GM23248 (cell line): ENCODE measurements at regions not wholly inside any gene's neighbourhood (a gene's known extent, or its start where the extent isn't known, plus 50 kb on each side); places are given as distances from the start of the nearest gene placed in this dataset.

Experiments
- DNase-seq: peaks from one replicate; pipeline ENCODE4 v3.0.0-alpha.2; 2015
- H2AFZ ChIP-seq: fragments of 200-600 bp; sonication (generic); 2 replicates; pipeline ENCODE4 v1.6.1; 2016; ENCODE audit warnings: antibody characterized with exemption
- H3F3A ChIP-seq: fragments of 200-600 bp; sonication (generic); 2 replicates; pipeline ENCODE4 v1.6.1; 2016; ENCODE audit warnings: mild to moderate bottlenecking, antibody characterized with exemption, mixed run types; ENCODE audit not compliant: insufficient read depth
- H3K27ac ChIP-seq: fragments of 200-600 bp; sonication (generic); 2 replicates; pipeline ENCODE4 v1.5.1; 2016; ENCODE audit warnings: mild to moderate bottlenecking
- H3K27me3 ChIP-seq: fragments of 200-600 bp; sonication (generic); replicated peaks from 2 replicates; pipeline ENCODE4 v1.6.1; 2016; ENCODE audit warnings: mild to moderate bottlenecking; ENCODE audit not compliant: insufficient read depth
- H3K36me3 ChIP-seq: fragments of 200-600 bp; sonication (generic); 2 replicates; pipeline ENCODE4 v1.6.1; 2016; ENCODE audit warnings: low read depth, mild to moderate bottlenecking
- H3K4me1 ChIP-seq: fragments of 200-600 bp; sonication (generic); 2 replicates; pipeline ENCODE4 v1.6.1; 2016; ENCODE audit warnings: mild to moderate bottlenecking; ENCODE audit not compliant: insufficient read depth
- H3K4me2 ChIP-seq: fragments of 200-600 bp; sonication (generic); one replicate; pipeline ENCODE4 v1.6.1; 2016; ENCODE audit warnings: mild to moderate bottlenecking; ENCODE audit not compliant: unreplicated experiment
- H3K4me3 ChIP-seq: fragments of 200-600 bp; sonication (generic); 2 replicates; pipeline ENCODE4 v1.5.1; 2016; ENCODE audit warnings: mild to moderate bottlenecking
- H3K79me2 ChIP-seq: fragments of 200-600 bp; sonication (generic); 2 replicates; pipeline ENCODE4 v1.6.1; 2016; ENCODE audit warnings: mild to moderate bottlenecking; ENCODE audit not compliant: insufficient read depth
- H3K9ac ChIP-seq: fragments of 200-600 bp; sonication (generic); 2 replicates; pipeline ENCODE4 v1.6.1; 2016; ENCODE audit warnings: mild to moderate bottlenecking
- H3K9me2 ChIP-seq: fragments of 200-600 bp; sonication (generic); 2 replicates; pipeline ENCODE4 v1.6.1; 2016; ENCODE audit warnings: mixed run types, mild to moderate bottlenecking, moderate library complexity; ENCODE audit not compliant: insufficient read depth
- H3K9me3 ChIP-seq: fragments of 200-600 bp; sonication (generic); one replicate; pipeline ENCODE4 v1.6.1; 2017; ENCODE audit warnings: low read depth
- H4K20me1 ChIP-seq: fragments of 200-600 bp; sonication (generic); 2 replicates; pipeline ENCODE4 v1.6.0; 2016; ENCODE audit not compliant: insufficient read depth
- EZH2 ChIP-seq: fragments of 200-600 bp; sonication (generic); IDR thresholded peaks from 2 replicates; pipeline ENCODE4 v1.6.1; 2018; ENCODE audit warnings: antibody characterized with exemption, mild to moderate bottlenecking; ENCODE audit not compliant: insufficient read depth, poor library complexity, severe bottlenecking
- EZH2phosphoT487 ChIP-seq: fragments of 200-600 bp; sonication (generic); IDR thresholded peaks from 2 replicates; pipeline ENCODE4 v1.6.1; 2018; ENCODE audit warnings: antibody characterized with exemption, moderate library complexity, mild to moderate bottlenecking, low read depth; ENCODE audit not compliant: insufficient read depth
- WGBS, 2 experiments: methylation state at CpG; one replicate each; pipeline ENCODE4 v1.1.6; 2015 to 2017; ENCODE audit warnings: low lambda C conversion rate in 2 of 2, low coverage in 1 of 2; ENCODE audit errors: missing lambda C conversion rate in 2 of 2; 5-methylcytosine and 5-hydroxymethylcytosine counted together
- in situ Hi-C: fragments of 300-500 bp; cut with MboI; formaldehyde crosslinking; loops from 2 replicates; pipeline ENCODE4 v1.15.0; 2020

DNA sequence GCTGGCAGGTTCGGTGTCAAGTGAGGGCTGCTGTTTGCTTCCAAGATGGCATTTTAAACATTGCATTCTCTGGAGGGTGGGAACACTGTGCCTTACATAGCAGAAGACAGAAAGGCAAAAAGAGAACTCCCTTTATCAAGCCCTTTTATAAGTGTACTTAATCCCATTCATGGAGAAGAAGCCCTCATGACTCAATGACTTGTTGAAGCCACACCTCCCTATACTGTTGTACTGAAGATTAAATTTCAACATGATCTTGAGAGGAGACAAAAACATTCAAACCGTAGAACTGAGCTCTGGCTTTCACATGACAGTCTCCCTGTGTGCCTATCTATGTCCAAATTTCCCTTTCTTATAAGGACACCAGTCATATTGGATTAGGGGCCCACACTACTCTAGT is 443.4 kb upstream of the CDIN1 start:
- Histone ChIP-seq H2AFZ (no peak overlapping the region), H4K20me1 (no peaks in the 10 kb centered on the region), H3F3A (no peaks in the 10 kb centered on the region), H3K79me2 (no peaks in the 10 kb centered on the region), H3K4me3 (no peak overlapping the region), H3K9me3 (no peaks in the 10 kb centered on the region), H3K27ac (no peak overlapping the region), H3K36me3 (no peaks in the 10 kb centered on the region), H3K9me2 (no peaks in the 10 kb centered on the region), H3K27me3 (no peaks in the 10 kb centered on the region), H3K4me1 (peaks cover 4% of the 10 kb centered on the region; the same call in 1 of the 2 replicates), H3K4me2 (no peak overlapping the region), H3K9ac (no peak overlapping the region)
- in situ Hi-C loops, result no loop called here
- 84 to 91% methylated on average over 2 of the region's 2 CpGs for WGBS, 2 experiments
- peak; percentile 7 for DNase-seq
- TF ChIP-seq EZH2 (no peak), EZH2phosphoT487 (no peak)

DNA sequence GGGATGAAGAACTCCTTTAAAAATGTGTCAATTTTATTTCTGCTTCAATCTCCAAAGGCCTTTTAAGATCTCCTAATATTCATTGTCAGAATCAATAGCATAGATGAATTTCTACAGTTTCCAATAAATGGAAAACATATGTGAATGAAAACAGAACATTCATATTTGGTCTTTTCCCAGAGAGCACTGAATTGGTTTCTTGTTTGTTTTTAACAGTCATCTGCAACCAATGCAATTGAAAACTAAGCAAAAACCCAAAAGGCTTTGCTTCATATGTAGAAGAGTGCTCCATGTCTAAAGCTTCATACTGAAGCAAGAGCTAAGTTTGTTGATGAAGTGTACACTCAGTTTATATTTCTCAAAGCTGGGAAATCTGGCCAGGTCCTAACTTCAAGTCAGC is 426.5 kb upstream of the CDIN1 start:
- Histone ChIP-seq H3K36me3 (no peaks in the 10 kb centered on the region), H3K9me2 (no peaks in the 10 kb centered on the region), H3K79me2 (no peaks in the 10 kb centered on the region), H3K9ac (no peak overlapping the region), H4K20me1 (no peaks in the 10 kb centered on the region), H3K27me3 (no peaks in the 10 kb centered on the region), H3K4me3 (no peak overlapping the region), H3K9me3 (peaks cover 5% of the 10 kb centered on the region), H2AFZ (no peak overlapping the region), H3K4me2 (no peak overlapping the region), H3K27ac (no peak overlapping the region), H3F3A (0 out of 2 replicates have a peak, but pooled peaks cover 5% of the 10 kb centered on the region), H3K4me1 (peaks cover 9% of the 10 kb centered on the region)
- no peak for DNase-seq
- in situ Hi-C loops, result no loop called here
- TF ChIP-seq EZH2phosphoT487 (no peak), EZH2 (no peak)

DNA sequence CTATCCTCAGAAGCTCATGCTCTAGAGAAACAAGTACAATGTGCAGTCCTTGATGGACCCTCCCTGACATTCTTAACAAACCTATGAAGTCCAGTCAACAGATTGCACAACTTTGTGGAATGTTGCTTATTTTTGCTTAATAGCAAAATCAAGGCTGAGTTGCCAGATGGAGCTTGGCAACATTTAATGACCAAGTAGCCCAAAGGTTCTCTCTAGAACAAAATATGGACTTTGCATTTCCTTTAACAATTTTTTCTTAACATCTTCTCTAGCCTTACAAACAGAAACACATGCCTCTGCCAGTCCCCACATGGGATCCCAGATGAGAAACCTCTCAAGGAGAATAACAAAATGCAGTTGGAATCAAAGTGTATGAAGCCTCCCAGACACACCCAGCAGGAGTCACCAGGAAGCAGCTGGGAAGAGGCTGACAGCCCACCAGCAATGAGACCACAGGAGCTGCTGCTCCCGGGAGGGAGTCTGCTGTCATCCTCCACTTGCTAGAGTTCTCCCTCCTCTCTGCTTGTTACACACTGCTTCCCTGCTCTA is 422.5 kb upstream of the CDIN1 start:
- in situ Hi-C loops, result no loop called here
- Histone ChIP-seq H3K9me3 (no peaks in the 10 kb centered on the region), H3K4me1 (peaks cover 16% of the 10 kb centered on the region), H4K20me1 (no peaks in the 10 kb centered on the region), H3K79me2 (no peaks in the 10 kb centered on the region), H3K36me3 (no peaks in the 10 kb centered on the region), H3K9me2 (no peaks in the 10 kb centered on the region), H3K27ac (no peak overlapping the region), H3K27me3 (no peaks in the 10 kb centered on the region), H3K4me2 (no peak overlapping the region), H3F3A (peaks cover 6% of the 10 kb centered on the region; the same call in 1 of the 2 replicates), H3K9ac (no peak overlapping the region), H2AFZ (peak overlapping the region; percentile 15; the same call in 1 of the 2 replicates), H3K4me3 (no peak overlapping the region)
- no peak for TF ChIP-seq EZH2
- peak; percentile 50 for DNase-seq
- 0 to 6% methylated on average over 1 of the region's 1 CpG for WGBS, 2 experiments

DNA sequence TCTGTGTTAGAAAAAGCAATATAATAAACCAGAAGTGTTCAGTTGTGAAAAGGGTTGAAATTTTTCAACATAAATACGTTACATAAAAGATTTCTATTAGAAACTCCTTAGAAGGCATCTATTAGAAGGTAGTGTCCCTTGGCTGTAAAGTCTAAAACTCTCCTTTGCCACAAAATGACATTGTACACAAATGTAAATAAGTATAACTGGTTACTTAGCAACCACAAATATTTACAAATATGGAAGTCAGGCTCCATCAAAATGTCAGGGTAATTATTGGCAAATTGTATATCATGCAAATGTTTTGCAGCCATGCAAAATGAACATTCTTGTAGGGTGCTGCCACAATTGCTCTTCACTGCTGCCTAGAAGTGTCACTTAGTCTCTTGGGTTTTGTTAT is 419.1 kb upstream of the CDIN1 start:
- no peak overlapping the region for H3K4me3 ChIP-seq
- TF ChIP-seq EZH2, result no peak
- TF ChIP-seq EZH2phosphoT487, result no peak
- no peaks in the 10 kb centered on the region for H3K27me3 ChIP-seq
- H3K9ac ChIP-seq, result no peak overlapping the region
- H3K27ac ChIP-seq, result no peak overlapping the region
- no peaks in the 10 kb centered on the region for H3K79me2 ChIP-seq
- peaks cover 13% of the 10 kb centered on the region for H3F3A ChIP-seq
- DNase-seq, result no peak
- 88 to 94% methylated on average over 1 of the region's 1 CpG for WGBS, 2 experiments
- no peaks in the 10 kb centered on the region for H3K9me3 ChIP-seq
- H2AFZ ChIP-seq, result no peak overlapping the region
- no peaks in the 10 kb centered on the region for H3K36me3 ChIP-seq
- H3K4me2 ChIP-seq, result no peak overlapping the region
- in situ Hi-C loops, result no loop called here
- H3K9me2 ChIP-seq, result no peaks in the 10 kb centered on the region
- H3K4me1 ChIP-seq, result peaks cover 22% of the 10 kb centered on the region
- no peaks in the 10 kb centered on the region for H4K20me1 ChIP-seq

DNA sequence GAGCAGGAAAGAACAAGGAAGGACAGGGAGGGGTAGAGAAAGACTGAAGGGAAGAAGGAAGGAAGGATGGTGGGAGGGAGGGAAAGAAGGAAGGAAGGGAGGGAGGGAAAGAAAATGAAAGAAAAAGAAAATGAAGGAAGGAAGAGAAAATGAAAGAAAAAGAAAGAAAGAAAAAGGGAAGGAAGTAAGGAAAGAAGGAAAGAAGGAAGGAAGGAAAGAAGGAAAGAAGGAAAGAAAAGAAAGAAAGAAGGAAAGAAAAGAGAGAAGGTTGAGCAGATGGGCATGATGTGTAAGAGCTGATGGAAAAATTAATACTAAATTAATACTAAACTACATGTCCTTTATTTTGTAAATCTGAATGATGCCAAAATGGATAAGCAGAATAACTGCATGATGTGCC is 418.3 kb upstream of the CDIN1 start:
- H3K36me3 ChIP-seq, result no peaks in the 10 kb centered on the region
- no peaks in the 10 kb centered on the region for H3K27me3 ChIP-seq
- no peak overlapping the region for H3K9ac ChIP-seq
- H3K27ac ChIP-seq, result no peak overlapping the region
- no peaks in the 10 kb centered on the region for H3K9me2 ChIP-seq
- no peak for DNase-seq
- H3K79me2 ChIP-seq, result no peaks in the 10 kb centered on the region
- H4K20me1 ChIP-seq, result no peaks in the 10 kb centered on the region
- in situ Hi-C loops, result no loop called here
- H3K4me3 ChIP-seq, result no peak overlapping the region
- H2AFZ ChIP-seq, result no peak overlapping the region; the same call in 1 of the 2 replicates
- peaks cover 22% of the 10 kb centered on the region for H3K4me1 ChIP-seq
- H3K9me3 ChIP-seq, result no peaks in the 10 kb centered on the region
- no peak overlapping the region for H3K4me2 ChIP-seq
- H3F3A ChIP-seq, result peaks cover 13% of the 10 kb centered on the region
- TF ChIP-seq EZH2phosphoT487, result no peak
- no peak for TF ChIP-seq EZH2
